ENCODE measurements at regions not wholly inside any gene's neighbourhood (a gene's known extent, or its start where the extent isn't known, plus 50 kb on each side); places are given as distances from the start of the nearest gene placed in this dataset.

DNA sequence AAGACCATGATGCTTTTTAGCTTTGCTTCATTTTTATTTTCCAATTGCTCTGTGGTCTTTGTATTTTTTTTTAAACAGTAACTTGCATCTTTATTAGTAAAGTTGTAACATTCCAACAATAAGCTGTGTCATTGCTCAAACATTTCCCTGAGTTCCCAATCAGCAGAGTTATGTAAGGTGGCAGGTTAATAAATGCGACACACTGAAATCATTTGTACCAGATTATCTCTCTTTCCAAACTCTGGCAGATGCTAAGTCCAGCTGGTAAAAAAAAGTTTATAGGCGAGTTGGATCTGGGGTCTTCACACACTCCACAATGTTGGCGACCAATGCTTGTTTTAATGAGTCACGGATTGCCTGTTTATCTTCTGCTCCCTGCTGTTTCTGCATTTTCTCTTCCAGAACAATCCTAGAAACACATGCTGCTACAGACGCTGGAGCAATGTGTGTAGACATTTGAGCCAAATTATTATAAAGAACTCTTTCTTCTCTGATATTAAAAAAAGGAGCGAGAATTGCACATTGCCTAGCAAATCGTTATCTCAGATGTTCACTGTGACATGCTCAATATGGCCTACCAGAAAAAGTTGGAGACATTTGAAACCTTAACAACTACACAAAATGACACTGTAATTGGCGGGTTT is 113.6 kb upstream of the IFNGR1 start:
- TF ChIP-seq POLR2A (IDR thresholded peaks at IDR 0.05; ENCODE audit: borderline replicate concordance, extremely low read depth, insufficient read depth, insufficient read length) (no peak), YY1 (IDR thresholded peaks at IDR 0.05; ENCODE audit: extremely low read depth, insufficient replicate concordance, low read depth, low read length) (no peak), SIN3A (IDR thresholded peaks at IDR 0.05; ENCODE audit: low read depth) (no peak), CBX3 (IDR thresholded peaks at IDR 0.05; ENCODE audit: low read depth) (no peak), ZFX (IDR thresholded peaks at IDR 0.05) (no peak), ELF1 (IDR thresholded peaks at IDR 0.05; ENCODE audit: borderline replicate concordance, low read depth) (no peak), RAD21 (IDR thresholded peaks at IDR 0.05; ENCODE audit: low read depth) (no peak), JUND (IDR thresholded peaks at IDR 0.05) (no peak)
- TF ChIP-seq, protein P1, sequence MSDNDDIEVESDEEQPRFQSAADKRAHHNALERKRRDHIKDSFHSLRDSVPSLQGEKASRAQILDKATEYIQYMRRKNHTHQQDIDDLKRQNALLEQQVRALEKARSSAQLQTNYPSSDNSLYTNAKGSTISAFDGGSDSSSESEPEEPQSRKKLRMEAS (IDR thresholded peaks at IDR 0.05): no peak
- TF ChIP-seq, protein P2, sequence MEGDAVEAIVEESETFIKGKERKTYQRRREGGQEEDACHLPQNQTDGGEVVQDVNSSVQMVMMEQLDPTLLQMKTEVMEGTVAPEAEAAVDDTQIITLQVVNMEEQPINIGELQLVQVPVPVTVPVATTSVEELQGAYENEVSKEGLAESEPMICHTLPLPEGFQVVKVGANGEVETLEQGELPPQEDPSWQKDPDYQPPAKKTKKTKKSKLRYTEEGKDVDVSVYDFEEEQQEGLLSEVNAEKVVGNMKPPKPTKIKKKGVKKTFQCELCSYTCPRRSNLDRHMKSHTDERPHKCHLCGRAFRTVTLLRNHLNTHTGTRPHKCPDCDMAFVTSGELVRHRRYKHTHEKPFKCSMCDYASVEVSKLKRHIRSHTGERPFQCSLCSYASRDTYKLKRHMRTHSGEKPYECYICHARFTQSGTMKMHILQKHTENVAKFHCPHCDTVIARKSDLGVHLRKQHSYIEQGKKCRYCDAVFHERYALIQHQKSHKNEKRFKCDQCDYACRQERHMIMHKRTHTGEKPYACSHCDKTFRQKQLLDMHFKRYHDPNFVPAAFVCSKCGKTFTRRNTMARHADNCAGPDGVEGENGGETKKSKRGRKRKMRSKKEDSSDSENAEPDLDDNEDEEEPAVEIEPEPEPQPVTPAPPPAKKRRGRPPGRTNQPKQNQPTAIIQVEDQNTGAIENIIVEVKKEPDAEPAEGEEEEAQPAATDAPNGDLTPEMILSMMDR (IDR thresholded peaks at IDR 0.05 in 2 of 3, conservative IDR thresholded peaks at IDR 0.05 in 1 of 3; ENCODE audit: borderline replicate concordance in 1 of 3, insufficient read depth in 1 of 3, low read depth in 2 of 3, low read length in 2 of 3): no peak
- TF ChIP-seq, protein P3, sequence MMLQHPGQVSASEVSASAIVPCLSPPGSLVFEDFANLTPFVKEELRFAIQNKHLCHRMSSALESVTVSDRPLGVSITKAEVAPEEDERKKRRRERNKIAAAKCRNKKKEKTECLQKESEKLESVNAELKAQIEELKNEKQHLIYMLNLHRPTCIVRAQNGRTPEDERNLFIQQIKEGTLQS (IDR thresholded peaks at IDR 0.05): no peak
